H1 (cell line): ENCODE measurements at regions not wholly inside any gene's neighbourhood (a gene's known extent, or its start where the extent isn't known, plus 50 kb on each side); places are given as distances from the start of the nearest gene placed in this dataset.

ENCODE experiments used
- BCL11A ChIP-seq, 2 experiments: IDR thresholded peaks; one replicate each; pipeline ENCODE4 v1.6.1; 2011; ENCODE audit warnings: low read depth in 2 of 2, low read length in 2 of 2, mild to moderate bottlenecking in 2 of 2
- CHD1 ChIP-seq: IDR thresholded peaks from 2 replicates; pipeline ENCODE4 v1.6.1; 2012; ENCODE audit warnings: low read depth, low read length, improper control_type of control experiment
- CTCF ChIP-seq, 3 experiments: IDR thresholded peaks; 1 replicate in 2 of 3; 2 replicates in 1 of 3; pipeline versions ENCODE4 v1.5.1 to v1.6.1; 2011; ENCODE audit warnings: low read length in 3 of 3, mild to moderate bottlenecking in 3 of 3, inconsistent platforms in 2 of 3, low read depth in 1 of 3, moderate library complexity in 1 of 3; ENCODE audit not compliant: insufficient read depth in 1 of 3; ENCODE audit errors: control extremely low read depth in 1 of 3
- EGR1 ChIP-seq: IDR thresholded peaks from 2 replicates; pipeline ENCODE4 v1.6.1; 2011; ENCODE audit warnings: low read depth, low read length, borderline replicate concordance
- EZH2 ChIP-seq: fragments of 200-600 bp; sonication (generic); IDR thresholded peaks from 2 replicates; pipeline ENCODE4 v1.7.1; 2012; ENCODE audit warnings: low read depth, mild to moderate bottlenecking, moderate library complexity, low read length, inconsistent platforms; ENCODE audit not compliant: severe bottlenecking
- FOSL1 ChIP-seq: IDR thresholded peaks from 2 replicates; pipeline ENCODE4 v1.6.1; 2011; ENCODE audit warnings: mild to moderate bottlenecking, low read depth, low read length, moderate library complexity; ENCODE audit not compliant: insufficient read depth
- GABPA ChIP-seq: IDR thresholded peaks from 2 replicates; pipeline ENCODE4 v1.6.1; 2011; ENCODE audit warnings: mild to moderate bottlenecking, low read length, moderate library complexity, borderline replicate concordance; ENCODE audit not compliant: insufficient read depth
- JUN ChIP-seq: IDR thresholded peaks from 2 replicates; pipeline ENCODE4 v1.6.1; 2011; ENCODE audit warnings: low read depth, mild to moderate bottlenecking, improper control_type of control experiment, low read length
- KDM1A ChIP-seq: fragments of 200-600, 300-600 bp; sonication (generic); IDR thresholded peaks from 2 replicates; pipeline ENCODE4 v1.7.1; 2016; ENCODE audit warnings: mild to moderate bottlenecking, low read length, borderline replicate concordance
- MAFK ChIP-seq: IDR thresholded peaks from 2 replicates; pipeline ENCODE4 v1.6.1; 2012; ENCODE audit warnings: low read depth, mild to moderate bottlenecking, improper control_type of control experiment, low read length
- POLR2A ChIP-seq, 2 experiments: IDR thresholded peaks; 1 replicate in 1 of 2; 2 replicates in 1 of 2; pipeline ENCODE4 v1.6.1; 2011; ENCODE audit warnings: low read depth in 2 of 2, low read length in 2 of 2, mild to moderate bottlenecking in 2 of 2; ENCODE audit errors: control extremely low read depth in 1 of 2
- RNF2 ChIP-seq: fragments of 200-900, 300-1000 bp; sonication (generic); IDR thresholded peaks from 2 replicates; pipeline ENCODE4 v1.7.1; 2016; ENCODE audit warnings: borderline replicate concordance, low read depth, mild to moderate bottlenecking, antibody characterized with exemption, low read length; ENCODE audit not compliant: poor library complexity, severe bottlenecking; ENCODE audit errors: missing control alignments
- SP4 ChIP-seq: IDR thresholded peaks from 2 replicates; pipeline ENCODE4 v1.6.1; 2012; ENCODE audit warnings: low read length, inconsistent platforms
- SRF ChIP-seq: IDR thresholded peaks from 2 replicates; pipeline ENCODE4 v1.6.1; 2011; ENCODE audit warnings: mild to moderate bottlenecking, low read depth, low read length, moderate library complexity

GRCh38 chr20:56909918-56910714 is 281.0 kb downstream of the TFAP2C start:
- TF ChIP-seq BCL11A (IDR thresholded peaks at IDR 0.05; ENCODE audit: low read depth in 2 of 2, low read length in 2 of 2) (no peak), CTCF (IDR thresholded peaks at IDR 0.05; ENCODE audit: control extremely low read depth in 1 of 3, insufficient read depth in 1 of 3, low read depth in 1 of 3, low read length in 3 of 3) (no peak), POLR2A (IDR thresholded peaks at IDR 0.05; ENCODE audit: control extremely low read depth in 1 of 2, low read depth in 2 of 2, low read length in 2 of 2) (no peak), SRF (no peak), EZH2 (no peak), JUN (no peak), MAFK (no peak), FOSL1 (no peak), KDM1A (no peak), RNF2 (no peak), GABPA (no peak), CHD1 (no peak), EGR1 (no peak), SP4 (no peak)
